HFFc6 (cell line): ENCODE measurements at regions not wholly inside any gene's neighbourhood (a gene's known extent, or its start where the extent isn't known, plus 50 kb on each side); places are given as distances from the start of the nearest gene placed in this dataset.

Source experiments
- DNase-seq: peaks from one replicate; pipeline ENCODE4 v3.0.0-alpha.2; 2018
- H3K27ac Mint-ChIP-seq: 2 replicates; pipeline ENCODE4 v1.8.0; 2020; ENCODE audit warnings: mild to moderate bottlenecking, mixed read lengths
- H3K27me3 Mint-ChIP-seq: 2 replicates; pipeline ENCODE4 v1.8.0; 2021; ENCODE audit warnings: mild to moderate bottlenecking, moderate library complexity, mixed read lengths; ENCODE audit not compliant: insufficient read depth
- H3K36me3 Mint-ChIP-seq: 2 replicates; pipeline ENCODE4 v1.8.0; 2021; ENCODE audit warnings: low read depth, mixed read lengths
- H3K4me1 Mint-ChIP-seq: 2 replicates; pipeline ENCODE4 v1.8.0; 2020; ENCODE audit warnings: low read depth, mixed read lengths
- H3K4me3 Mint-ChIP-seq: 2 replicates; pipeline ENCODE4 v1.8.0; 2020; ENCODE audit warnings: mild to moderate bottlenecking, moderate library complexity, mixed read lengths
- H3K9me3 Mint-ChIP-seq: 2 replicates; pipeline ENCODE4 v1.8.0; 2020; ENCODE audit warnings: mild to moderate bottlenecking, mixed read lengths
- TF ChIP-seq, protein P1 (sequence below): fragments of 200-600 bp; sonication (generic); IDR thresholded peaks from 2 replicates; pipeline ENCODE4 v1.5.0; 2021; ENCODE audit warnings: antibody characterized with exemption, mild to moderate bottlenecking

- DNase-seq = no peak
- H3K4me3 Mint-ChIP-seq = no peak overlapping the region
- no peaks in the 10 kb centered on the region for H3K27me3 Mint-ChIP-seq
- no peak overlapping the region for H3K27ac Mint-ChIP-seq
- 0 out of 2 replicates have a peak, but pooled peaks cover 5% of the 10 kb centered on the region for H3K36me3 Mint-ChIP-seq
- TF ChIP-seq, protein P1, sequence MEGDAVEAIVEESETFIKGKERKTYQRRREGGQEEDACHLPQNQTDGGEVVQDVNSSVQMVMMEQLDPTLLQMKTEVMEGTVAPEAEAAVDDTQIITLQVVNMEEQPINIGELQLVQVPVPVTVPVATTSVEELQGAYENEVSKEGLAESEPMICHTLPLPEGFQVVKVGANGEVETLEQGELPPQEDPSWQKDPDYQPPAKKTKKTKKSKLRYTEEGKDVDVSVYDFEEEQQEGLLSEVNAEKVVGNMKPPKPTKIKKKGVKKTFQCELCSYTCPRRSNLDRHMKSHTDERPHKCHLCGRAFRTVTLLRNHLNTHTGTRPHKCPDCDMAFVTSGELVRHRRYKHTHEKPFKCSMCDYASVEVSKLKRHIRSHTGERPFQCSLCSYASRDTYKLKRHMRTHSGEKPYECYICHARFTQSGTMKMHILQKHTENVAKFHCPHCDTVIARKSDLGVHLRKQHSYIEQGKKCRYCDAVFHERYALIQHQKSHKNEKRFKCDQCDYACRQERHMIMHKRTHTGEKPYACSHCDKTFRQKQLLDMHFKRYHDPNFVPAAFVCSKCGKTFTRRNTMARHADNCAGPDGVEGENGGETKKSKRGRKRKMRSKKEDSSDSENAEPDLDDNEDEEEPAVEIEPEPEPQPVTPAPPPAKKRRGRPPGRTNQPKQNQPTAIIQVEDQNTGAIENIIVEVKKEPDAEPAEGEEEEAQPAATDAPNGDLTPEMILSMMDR = no peak
- H3K9me3 Mint-ChIP-seq = peaks cover 51% of the 10 kb centered on the region
- no peaks in the 10 kb centered on the region for H3K4me1 Mint-ChIP-seq
These were observed 99.0 kb upstream of the PIRT start for GRCh38 chr17:10936931-10937330.

GRCh38 chr17:10932938-10933337 lies 95.1 kb upstream of the PIRT start:
- TF ChIP-seq, protein P1 = no peak
- H3K4me3 Mint-ChIP-seq = no peak overlapping the region
- DNase-seq = no peak
- H3K9me3 Mint-ChIP-seq = peaks cover 53% of the 10 kb centered on the region
- H3K36me3 Mint-ChIP-seq = peaks cover 12% of the 10 kb centered on the region; the same call in 1 of the 2 replicates
- no peaks in the 10 kb centered on the region for H3K27me3 Mint-ChIP-seq
- no peak overlapping the region for H3K27ac Mint-ChIP-seq
- no peaks in the 10 kb centered on the region for H3K4me1 Mint-ChIP-seq

GRCh38 chr17:10931133-10931532 lies 93.2 kb upstream of the PIRT start:
- peaks cover 12% of the 10 kb centered on the region; the same call in 1 of the 2 replicates for H3K36me3 Mint-ChIP-seq

DNA sequence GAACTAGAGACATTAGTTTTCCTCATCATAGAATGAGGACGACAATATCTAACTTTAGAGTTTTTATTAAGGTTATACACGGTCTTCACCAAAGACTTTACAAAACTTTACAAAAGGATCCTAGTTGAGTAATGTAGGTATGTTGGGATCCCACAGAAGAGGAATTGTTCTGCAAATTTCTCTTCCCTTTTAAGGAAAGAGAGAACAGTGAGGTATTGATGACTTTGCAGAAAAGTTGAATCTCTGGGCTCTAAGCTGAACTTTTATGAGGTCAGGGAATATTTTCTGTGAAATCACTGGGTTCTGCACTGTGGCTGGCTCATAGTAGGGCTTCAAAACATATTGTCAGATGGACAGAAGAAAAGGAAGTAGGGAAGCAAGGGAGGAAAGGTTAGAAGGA lies 89.8 kb upstream of the PIRT start:
- Mint-ChIP-seq H3K4me3 (no peak overlapping the region), H3K4me1 (no peaks in the 10 kb centered on the region), H3K9me3 (peaks cover 54% of the 10 kb centered on the region), H3K27ac (no peak overlapping the region), H3K36me3 (peaks cover 15% of the 10 kb centered on the region; the same call in 1 of the 2 replicates), H3K27me3 (peaks cover 2% of the 10 kb centered on the region; the same call in 1 of the 2 replicates)
- no peak for DNase-seq
- TF ChIP-seq, protein P1 = no peak

More at GRCh38 chr17:10931133-10931532, 93.2 kb upstream of the PIRT start:
- TF ChIP-seq, protein P1 = no peak
- no peak for DNase-seq
- Mint-ChIP-seq H3K9me3 (peaks cover 50% of the 10 kb centered on the region), H3K27me3 (no peaks in the 10 kb centered on the region), H3K4me1 (no peaks in the 10 kb centered on the region), H3K27ac (no peak overlapping the region), H3K4me3 (no peak overlapping the region)

DNA sequence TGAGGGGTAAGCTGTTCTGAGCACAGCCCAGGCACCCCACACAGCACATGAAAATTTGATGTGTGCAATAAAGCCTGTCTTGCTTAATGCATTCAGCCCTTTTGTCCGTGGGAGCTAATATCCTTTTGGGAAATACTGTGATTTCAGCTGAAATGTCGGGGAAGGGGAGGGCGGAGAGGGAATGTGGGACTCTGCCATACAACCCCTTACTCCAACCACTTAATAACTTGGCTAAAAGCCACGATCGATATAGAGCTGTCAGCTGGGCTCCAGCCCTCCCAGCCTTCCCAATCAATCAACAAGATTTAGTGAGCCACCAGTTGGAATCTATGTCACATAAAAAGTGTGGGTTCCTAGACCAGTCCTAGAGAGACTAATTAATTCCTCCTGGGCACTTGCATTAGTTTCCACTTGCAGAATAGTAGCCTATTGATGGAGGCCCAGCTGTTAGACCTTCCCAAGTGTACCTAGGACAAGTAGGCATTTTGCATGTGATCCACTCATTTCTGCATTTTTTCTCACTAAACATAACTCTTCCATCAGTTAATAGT lies 82.7 kb upstream of the PIRT start:
- Mint-ChIP-seq H3K4me1 (no peaks in the 10 kb centered on the region), H3K27me3 (peaks cover 5% of the 10 kb centered on the region), H3K4me3 (no peak overlapping the region), H3K27ac (no peak overlapping the region), H3K36me3 (peaks cover 7% of the 10 kb centered on the region; the same call in 1 of the 2 replicates), H3K9me3 (peaks cover 79% of the 10 kb centered on the region)
- TF ChIP-seq, protein P1 = no peak
- no peak for DNase-seq
